CD4-positive, alpha-beta T cell treated with Interleukin-4 for 4 hours (primary cell): ENCODE measurements at regions not wholly inside any gene's neighbourhood (a gene's known extent, or its start where the extent isn't known, plus 50 kb on each side); places are given as distances from the start of the nearest gene placed in this dataset.

ENCODE experiments used
- DNase-seq: peaks from one replicate; pipeline ENCODE4 v3.0.0-alpha.2; 2020

DNA sequence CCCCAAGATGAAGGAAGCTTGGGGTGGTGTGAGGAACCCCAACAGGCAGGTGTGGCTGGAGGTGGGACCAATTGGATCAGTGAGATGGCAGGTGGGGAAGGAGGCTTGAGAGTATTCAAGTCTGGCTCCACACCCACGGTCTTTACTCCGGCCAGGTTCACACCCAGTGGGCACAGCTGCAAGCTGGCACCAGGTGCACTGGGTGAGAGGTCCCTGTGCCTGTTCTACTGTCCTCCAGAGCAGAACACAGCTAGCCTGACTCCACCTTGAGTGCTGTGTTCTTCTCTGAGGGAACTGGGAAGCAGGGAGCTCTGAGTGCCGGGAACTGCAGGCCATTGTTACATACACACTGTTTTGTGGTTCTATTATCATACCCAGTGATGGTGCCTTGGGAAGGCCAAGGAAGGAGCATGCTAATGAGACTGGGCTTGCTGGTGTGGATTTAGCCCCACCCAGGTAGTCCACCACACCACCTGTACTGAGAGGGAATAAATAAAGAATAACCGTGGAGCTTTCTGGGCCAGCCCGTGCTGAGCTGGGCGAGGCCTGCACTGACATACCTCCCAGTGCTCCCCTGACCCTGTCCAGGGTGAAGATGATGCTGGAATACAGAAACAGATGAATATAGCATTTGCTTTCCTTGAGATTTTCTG is 93.4 kb downstream of the ABHD5 start:
- no peak for DNase-seq

- no peak for DNase-seq
These were observed 93.9 kb downstream of the ABHD5 start for GRCh38 chr3:43784640-43785011.

DNA sequence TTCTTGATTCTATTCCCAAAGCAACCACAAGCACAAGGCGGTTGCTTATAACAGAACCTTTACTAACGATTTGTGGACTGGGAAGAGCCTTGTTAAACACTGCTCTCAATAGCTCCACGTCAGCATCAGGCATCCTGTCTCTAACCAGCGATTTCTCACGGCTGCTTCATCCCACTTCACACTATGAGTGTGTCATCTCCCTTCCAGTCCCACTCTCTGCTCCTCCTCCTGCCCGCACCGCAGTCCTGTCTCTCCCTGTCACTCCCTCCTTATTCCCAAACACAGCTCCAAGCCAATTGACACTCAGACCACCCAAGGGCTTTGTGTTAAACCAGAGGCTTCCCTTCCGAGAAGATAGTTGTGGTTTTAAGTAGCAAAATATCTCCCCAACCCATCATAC is 94.8 kb downstream of the ABHD5 start:
- no peak for DNase-seq

GRCh38 chr3:43786102-43786501 is 95.4 kb downstream of the ABHD5 start:
- no peak for DNase-seq

DNA sequence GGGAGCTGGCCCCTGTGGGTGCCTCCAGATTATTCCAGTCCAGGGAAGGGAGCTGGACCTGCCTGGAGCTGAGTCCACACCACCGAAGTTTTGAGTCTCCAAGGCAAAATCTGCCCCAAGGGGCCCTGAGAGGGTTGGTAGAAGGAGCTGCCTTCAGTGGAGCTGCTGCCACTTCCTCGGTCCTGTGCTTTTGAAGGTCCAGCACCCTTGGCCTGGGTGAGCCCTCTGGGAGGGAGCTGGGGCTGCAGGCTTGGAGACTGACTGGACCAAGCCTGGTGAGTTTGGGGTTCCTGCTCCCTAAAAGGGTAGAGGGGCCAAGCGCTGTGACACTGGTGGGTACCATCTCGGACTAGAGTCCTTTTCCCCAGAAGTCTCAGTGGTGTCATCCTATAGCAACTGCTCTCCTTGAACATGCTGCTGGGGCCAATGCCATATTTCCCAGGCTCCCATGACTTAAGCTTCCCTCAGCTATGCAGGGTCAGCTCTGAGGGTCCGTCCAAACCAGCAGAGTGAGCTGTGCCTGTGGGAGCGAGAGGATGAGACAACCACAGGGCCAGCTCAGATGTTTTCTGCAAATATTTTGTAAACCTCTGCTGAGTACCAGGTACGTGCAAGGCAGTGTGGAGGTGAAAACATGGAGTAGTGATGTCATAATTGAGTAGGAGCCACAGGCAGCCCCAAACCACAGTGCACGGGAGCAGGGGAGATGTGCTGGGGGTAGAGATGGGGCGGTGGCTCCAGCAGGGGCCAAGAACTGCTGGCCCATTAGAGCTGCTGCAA is 96.0 kb downstream of the ABHD5 start:
- no peak for DNase-seq

DNA sequence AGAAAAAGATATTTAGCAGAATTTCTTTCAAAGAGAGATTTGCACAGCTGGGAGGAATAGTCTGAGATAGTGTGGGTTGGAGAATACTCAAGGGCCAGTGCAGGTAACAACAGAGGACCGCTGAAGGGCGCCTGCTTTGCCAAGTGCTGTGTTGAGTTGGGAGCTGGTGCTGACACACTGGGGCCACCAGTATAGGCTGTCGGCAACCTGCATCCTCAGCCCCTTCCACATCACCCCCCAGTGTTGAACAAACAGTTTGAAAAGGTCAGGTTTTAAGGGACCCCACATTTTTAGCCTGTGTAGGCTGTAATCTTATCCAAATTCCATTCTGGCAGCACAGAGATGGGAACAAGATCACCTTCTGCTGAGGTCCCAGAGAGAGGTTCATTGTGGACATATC is 96.6 kb downstream of the ABHD5 start:
- no peak for DNase-seq

DNA sequence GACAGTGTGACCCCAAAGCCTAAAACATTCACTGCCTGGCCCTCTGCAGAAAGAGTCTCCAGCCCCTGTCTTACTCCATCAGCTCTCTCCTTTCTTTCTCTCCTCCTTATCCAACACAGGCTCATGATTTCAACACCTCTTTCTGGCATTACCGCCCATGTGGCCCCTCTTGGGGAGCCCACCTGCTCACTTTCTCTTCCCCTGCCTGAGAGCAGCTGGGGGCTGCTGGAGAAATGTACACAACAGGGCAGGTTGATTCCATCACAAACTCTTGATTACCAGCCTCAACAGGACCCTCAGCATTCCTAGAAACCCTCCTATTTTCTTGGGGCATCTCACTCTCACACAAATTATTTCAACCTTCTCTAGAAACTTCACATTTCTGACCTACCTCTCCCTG is 98.3 kb downstream of the ABHD5 start:
- no peak for DNase-seq

DNA sequence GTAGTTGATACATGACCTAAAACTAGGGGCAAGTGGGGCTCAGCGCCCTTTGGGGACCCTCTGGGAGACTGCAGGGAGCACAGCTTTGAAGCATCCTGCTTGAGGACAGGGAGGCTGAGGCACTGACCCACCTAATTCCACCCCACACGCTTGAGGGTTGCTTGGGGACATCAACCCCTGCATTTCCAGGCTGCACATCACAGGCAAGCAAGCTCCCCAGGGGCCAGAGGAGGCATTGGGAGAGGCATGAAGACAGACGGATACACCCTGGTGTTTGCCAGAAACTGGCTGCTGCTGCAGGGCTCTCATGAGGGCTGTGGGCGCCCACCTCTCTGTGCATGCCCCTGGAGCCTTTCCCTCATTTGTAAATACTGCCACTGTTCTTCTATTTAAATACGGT is 99.3 kb downstream of the ABHD5 start:
- no peak for DNase-seq

DNA sequence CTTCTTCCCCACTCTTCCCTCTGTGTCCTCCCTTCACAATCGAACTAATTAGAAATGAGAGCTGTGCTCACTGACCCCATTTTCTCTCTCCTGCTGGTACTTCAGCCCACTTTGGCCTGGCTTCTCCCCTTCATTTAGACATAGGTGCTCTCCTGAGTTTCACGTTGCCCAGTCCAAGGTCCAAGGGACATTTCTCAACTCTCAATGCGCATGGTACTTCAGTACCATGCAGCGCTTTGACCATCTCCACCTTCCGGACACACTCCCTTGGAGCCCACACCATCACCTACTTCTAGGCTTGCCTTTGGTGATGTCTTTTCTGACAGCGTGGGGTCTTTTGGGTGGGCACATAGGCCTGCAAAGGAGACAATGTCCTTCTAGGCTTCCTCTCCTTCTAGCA is 99.7 kb downstream of the ABHD5 start:
- DNase-seq: no peak

- DNase-seq: no peak
These were observed 100.5 kb downstream of the ABHD5 start for GRCh38 chr3:43791246-43791645.

DNA sequence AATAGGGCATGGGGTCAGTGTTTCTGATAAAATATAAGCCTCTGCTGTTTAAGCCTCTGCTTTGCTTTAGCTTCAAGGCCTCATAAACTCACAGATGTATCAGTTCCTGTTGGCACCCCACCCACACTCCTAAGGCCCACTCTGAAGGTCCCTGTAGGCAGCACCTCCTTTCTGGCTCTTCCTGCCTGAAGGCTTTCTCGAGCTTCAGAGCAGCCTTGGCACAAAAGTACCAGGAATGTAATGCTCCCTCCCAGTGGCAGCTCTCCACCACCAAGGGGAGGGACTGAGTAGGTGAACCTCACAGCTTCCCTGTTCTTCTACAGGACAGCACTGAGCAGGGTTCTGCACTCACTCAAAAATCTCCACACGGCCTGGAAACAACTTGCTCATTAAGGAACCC is 102.2 kb downstream of the ABHD5 start:
- no peak for DNase-seq

DNA sequence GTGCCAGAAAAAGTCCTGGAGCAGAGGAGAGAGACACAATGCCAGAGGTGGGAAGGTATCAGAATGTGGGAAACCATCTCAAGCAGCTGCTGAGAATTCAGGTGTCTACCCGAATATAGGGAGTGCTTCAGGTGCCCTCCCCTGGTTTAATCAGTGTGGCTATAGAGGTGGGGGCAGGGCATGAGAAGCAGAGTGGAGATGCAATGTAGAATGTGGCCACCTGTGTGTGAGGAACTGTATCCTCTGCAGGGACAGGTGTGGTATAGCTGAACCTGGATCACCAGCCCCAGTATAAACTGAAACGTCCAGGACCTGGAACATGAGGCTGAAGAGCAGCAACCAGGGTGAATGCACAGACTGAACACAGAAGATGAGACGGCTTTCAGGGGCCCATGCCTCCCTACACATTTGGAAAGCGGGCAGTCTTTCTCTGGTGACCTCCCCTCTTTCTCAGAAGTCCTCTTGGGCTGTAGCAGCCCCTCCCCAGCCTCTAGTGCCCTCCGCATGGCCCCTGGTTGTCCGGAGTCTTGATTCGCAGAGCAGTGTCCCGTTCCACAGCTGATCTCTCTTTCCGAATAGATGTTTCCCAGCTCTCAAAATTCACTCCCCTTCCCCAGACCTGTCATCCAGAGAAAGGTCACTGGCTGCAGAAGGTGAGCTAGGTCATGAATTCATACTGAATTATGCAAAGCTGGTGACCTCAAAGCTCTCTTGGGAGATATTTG is 103.1 kb downstream of the ABHD5 start:
- no peak for DNase-seq

DNA sequence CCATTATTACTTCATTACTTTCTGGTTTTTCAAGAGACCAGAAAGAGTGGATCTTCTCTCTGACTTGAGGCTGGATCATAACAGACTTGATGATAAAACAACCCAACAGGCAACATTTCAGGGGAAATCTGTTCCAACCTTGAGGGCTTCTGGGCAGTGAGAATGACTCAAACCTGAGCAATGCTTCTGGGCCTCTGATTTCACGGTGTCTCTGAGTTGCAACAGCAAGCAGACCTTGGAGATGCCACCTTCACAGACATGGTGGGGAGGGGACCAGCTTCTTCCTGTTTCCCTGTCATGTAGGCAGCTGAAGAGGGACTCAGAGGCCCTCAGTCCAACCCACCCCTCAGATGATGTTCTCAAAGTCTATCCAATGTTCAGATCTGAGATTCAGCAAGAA is 104.0 kb downstream of the ABHD5 start:
- no peak for DNase-seq

DNA sequence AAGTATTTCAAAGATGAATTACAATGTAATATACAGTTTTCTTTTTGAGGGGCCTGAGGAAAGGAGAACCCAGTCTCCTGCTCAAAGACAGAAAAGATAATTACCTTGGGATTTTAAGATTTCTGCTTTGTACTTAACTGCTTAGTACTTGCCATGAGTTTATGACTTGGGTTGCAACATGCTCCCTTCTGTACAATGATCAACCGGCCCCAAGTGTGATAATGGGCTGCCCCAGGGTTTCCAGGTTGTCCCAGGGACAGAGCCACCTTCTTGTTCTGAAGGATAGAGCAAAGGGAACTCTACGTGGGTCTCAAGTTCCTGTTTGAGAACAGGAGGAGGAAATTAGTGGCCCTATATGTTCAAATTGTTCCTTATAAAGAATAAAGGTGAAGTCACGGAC is 104.8 kb downstream of the ABHD5 start:
- DNase-seq: no peak

DNA sequence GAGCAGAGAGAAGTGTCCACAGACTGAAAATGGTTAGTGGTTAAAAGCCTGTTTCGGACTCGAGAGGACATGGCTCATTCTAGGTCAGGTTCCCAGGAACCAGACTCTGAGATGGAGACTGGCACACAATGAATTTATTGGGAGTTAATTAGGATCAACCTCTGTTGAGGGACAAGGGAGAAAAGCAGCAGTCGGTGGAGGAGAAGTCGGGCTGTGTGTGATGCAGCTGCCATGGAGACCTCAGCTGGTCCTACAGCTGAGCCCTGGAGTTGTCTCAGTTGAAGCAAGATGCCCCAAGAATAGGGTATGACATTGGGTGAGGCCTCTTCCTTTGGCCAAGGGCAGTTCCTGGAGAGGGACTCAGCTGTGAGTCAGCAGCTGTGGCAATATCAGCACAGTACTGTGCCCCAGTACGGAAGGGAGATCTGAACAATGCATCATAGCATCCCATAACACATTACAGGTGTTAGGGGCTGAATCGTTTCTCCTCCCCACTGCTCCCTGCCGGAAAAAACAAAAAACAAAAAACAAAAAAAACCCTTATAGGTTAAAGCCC is 105.4 kb downstream of the ABHD5 start:
- no peak for DNase-seq

DNA sequence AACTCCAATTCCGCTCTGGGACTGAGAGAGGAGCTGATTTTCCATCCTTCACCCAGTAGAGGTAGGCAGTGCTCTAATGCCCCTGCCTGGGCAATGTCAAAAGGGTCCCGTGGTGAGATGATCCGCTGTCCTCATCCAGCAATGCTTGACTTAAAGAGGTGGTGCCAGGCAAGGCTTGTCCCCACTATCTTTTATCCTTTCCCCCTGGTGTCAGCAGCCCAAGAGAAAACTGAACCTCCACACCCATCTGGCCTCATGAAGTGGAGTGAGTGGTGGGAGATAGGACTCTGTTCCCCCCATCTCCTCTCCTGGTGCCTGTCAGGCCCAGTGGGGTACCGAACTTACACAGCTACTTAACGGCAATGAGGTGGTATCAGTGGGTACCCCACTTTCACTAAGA is 107.1 kb downstream of the ABHD5 start:
- no peak for DNase-seq

- no peak for DNase-seq
These were observed 120.1 kb downstream of the ABHD5 start for GRCh38 chr3:43810797-43811196.

- no peak for DNase-seq
These were observed 123.7 kb downstream of the ABHD5 start for GRCh38 chr3:43814461-43814860.

DNA sequence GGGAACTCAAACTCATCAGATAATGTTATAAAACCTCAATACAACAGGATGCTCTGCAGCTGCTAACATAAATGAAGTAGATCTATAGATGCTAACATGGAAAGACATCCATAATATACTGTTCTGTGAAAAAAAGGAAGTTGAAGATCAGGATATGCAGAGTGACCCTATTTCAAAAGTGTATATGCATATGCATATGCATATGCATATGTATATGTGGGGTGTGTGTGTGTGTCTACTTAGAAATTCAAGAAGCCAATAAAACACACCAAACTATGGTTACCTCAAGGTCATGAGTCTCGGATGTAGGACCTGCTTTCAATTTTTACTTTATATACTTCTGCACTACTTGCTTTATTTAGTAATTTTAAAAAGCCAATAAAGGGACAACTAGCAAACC is 125.6 kb downstream of the ABHD5 start:
- DNase-seq: no peak

DNA sequence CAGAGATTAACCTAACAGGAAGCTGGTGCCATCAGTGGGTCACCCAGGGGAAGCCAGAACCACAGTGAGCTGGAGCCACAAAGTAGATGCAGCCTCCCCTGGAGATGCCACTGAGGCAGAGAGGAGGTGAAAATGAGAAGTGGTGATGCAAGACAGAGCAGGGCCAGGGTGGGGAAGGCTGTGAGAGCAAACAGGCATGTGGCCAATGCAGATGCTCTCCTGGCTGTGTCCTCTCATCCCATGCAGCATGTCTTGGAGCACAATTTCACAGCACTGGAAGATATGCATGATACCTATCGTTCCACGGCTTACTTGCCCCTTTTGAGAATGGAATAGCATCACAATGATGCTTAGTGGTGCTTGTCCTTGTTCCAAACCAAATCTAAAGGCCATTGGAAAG is 126.3 kb downstream of the ABHD5 start:
- no peak for DNase-seq

DNA sequence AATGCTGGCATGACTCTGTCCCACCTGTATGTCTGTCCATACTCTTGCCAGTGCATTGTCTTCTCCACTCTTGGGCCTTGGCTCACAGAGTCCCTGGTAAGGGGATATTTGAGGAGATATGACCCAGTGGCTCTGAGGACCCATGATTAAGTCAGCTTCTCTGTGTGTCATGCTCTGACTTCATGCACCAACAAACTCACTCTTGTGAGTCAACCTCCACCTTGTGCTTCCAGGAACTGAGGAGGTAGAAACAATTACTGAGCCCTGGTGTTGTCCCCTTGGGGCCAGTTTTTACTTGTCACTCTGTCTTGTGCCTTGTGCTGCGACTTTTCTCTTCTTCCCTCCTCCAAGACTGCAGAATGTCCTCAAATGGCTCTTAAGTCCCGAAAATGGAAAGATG is 127.1 kb downstream of the ABHD5 start:
- DNase-seq: no peak

DNA sequence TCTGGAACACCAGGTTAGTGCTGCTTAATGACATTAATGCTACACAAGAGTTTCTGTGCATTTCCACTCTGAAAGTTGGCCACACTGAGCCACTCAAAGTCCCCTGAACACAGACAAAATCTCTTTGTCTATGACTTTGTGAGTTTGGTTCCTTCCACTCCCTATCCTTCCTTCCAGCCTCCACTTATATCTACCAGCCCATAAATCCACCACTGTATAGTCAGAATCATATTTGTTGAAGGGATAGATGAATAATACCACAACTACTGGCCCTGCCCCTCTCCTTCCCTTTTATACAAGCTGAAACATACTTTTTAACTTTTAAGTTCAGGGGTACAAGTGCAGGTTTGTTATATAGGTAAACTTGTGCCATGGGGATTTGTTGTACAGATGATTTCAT is 127.5 kb downstream of the ABHD5 start:
- DNase-seq: no peak

- DNase-seq: no peak
These were observed 147.4 kb downstream of the ABHD5 start for GRCh38 chr3:43838009-43838758.
